Neutrophil (primary cell): ENCODE measurements at regions not wholly inside any gene's neighbourhood (a gene's known extent, or its start where the extent isn't known, plus 50 kb on each side); places are given as distances from the start of the nearest gene placed in this dataset.

Source experiments
- H3K27ac ChIP-seq: fragments of 200-600 bp; sonication (generic); 2 replicates; pipeline ENCODE4 v1.5.1; 2016; ENCODE audit warnings: mild to moderate bottlenecking, moderate library complexity
- H3K27me3 ChIP-seq: fragments of 200-600 bp; sonication (generic); 2 replicates; pipeline ENCODE4 v1.6.0; 2016; ENCODE audit warnings: mild to moderate bottlenecking
- H3K36me3 ChIP-seq: fragments of 200-600 bp; sonication (generic); 2 replicates; pipeline ENCODE4 v1.5.1; 2017
- H3K4me1 ChIP-seq, 2 experiments: fragments of 200-600 bp in 1 of 2; sonication (generic) in 1 of 2; 1 replicate in 1 of 2; 2 replicates in 1 of 2; pipeline versions ENCODE4 v1.5.1 to v1.6.1; 2013 to 2016; ENCODE audit warnings: low read depth in 1 of 2, low read length in 1 of 2, mild to moderate bottlenecking in 1 of 2, moderate library complexity in 1 of 2; ENCODE audit not compliant: control insufficient read depth in 1 of 2, insufficient read depth in 1 of 2
- H3K4me3 ChIP-seq, 2 experiments: fragments of 200-600 bp in 1 of 2; sonication (generic) in 1 of 2; 1 replicate in 1 of 2; 2 replicates in 1 of 2; pipeline ENCODE4 v1.5.1; 2013 to 2016; ENCODE audit warnings: low read depth in 1 of 2, low read length in 1 of 2, mild to moderate bottlenecking in 1 of 2, moderate library complexity in 1 of 2
- H3K9me3 ChIP-seq: fragments of 200-600 bp; sonication (generic); 2 replicates; pipeline ENCODE4 v1.5.1; 2016
- CTCF ChIP-seq: fragments of 200-600 bp; sonication (generic); IDR thresholded peaks from 2 replicates; pipeline ENCODE4 v1.5.1; 2016; ENCODE audit warnings: antibody characterized with exemption

- Histone ChIP-seq H3K9me3 (no peaks in the 10 kb centered on the region), H3K36me3 (no peaks in the 10 kb centered on the region), H3K27ac (no peak overlapping the region), H3K4me3 (no peak overlapping the region), H3K27me3 (no peaks in the 10 kb centered on the region), H3K4me1 (no peaks in the 10 kb centered on the region)
- no peak for TF ChIP-seq CTCF
Observed at GRCh38 chr6:109271622-109272021, 110.6 kb downstream of the CD164 start.

GRCh38 chr6:109269953-109270517 is 112.2 kb downstream of the CD164 start:
- Histone ChIP-seq H3K4me3 (no peak overlapping the region), H3K36me3 (no peaks in the 10 kb centered on the region), H3K27ac (no peak overlapping the region), H3K9me3 (no peaks in the 10 kb centered on the region), H3K4me1 (no peaks in the 10 kb centered on the region), H3K27me3 (no peaks in the 10 kb centered on the region)
- no peak for TF ChIP-seq CTCF

GRCh38 chr6:109269057-109269456 is 113.2 kb downstream of the CD164 start:
- H3K4me3 ChIP-seq = no peak overlapping the region
- H3K4me1 ChIP-seq = no peaks in the 10 kb centered on the region
- no peak overlapping the region for H3K27ac ChIP-seq
- no peak for TF ChIP-seq CTCF
- no peaks in the 10 kb centered on the region for H3K9me3 ChIP-seq
- no peaks in the 10 kb centered on the region for H3K27me3 ChIP-seq
- no peaks in the 10 kb centered on the region for H3K36me3 ChIP-seq

GRCh38 chr6:109265530-109265929 is 116.7 kb downstream of the CD164 start:
- H3K27me3 ChIP-seq = no peaks in the 10 kb centered on the region
- H3K4me1 ChIP-seq = no peaks in the 10 kb centered on the region
- no peaks in the 10 kb centered on the region for H3K9me3 ChIP-seq
- no peak overlapping the region for H3K4me3 ChIP-seq
- TF ChIP-seq CTCF = no peak
- H3K36me3 ChIP-seq = no peaks in the 10 kb centered on the region
- H3K27ac ChIP-seq = no peak overlapping the region

GRCh38 chr6:109263873-109264700 is 118.2 kb downstream of the CD164 start:
- TF ChIP-seq CTCF = no peak
- H3K4me1 ChIP-seq = no peaks in the 10 kb centered on the region
- no peaks in the 10 kb centered on the region for H3K27me3 ChIP-seq
- no peak overlapping the region for H3K4me3 ChIP-seq
- no peak overlapping the region for H3K27ac ChIP-seq
- no peaks in the 10 kb centered on the region for H3K9me3 ChIP-seq
- H3K36me3 ChIP-seq = no peaks in the 10 kb centered on the region
